ENCODE measurements at regions not wholly inside any gene's neighbourhood (a gene's known extent, or its start where the extent isn't known, plus 50 kb on each side); places are given as distances from the start of the nearest gene placed in this dataset.

DNA sequence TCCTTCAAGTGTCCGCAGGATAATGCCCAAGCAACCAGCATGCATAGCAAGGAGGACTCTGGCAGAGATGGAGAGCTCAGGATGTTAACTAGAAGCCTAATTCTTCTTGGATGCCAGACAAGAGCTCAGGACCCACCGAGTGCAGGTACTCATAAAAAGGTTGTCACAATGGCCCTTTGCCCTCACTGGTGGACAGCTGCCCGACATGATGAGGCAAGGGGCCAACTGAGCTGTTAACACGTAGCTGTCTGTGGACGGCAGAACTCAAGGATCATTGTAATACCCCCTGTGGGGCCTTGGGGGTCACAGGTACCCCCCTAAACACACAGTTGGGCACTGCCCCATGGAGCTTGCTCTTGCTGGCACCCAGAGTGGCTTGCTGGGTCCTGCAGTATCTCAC, 393.7 kb downstream of the PIK3C3 start:
- H3K9ac ChIP-seq (ENCODE audit: low read depth, low read length, poor library complexity, severe bottlenecking), result no peak overlapping the region
- H3K36me3 ChIP-seq (ENCODE audit: insufficient read depth, low read length), result no peaks in the 10 kb centered on the region
- no peak overlapping the region for H3K4me3 ChIP-seq (ENCODE audit: low read length, poor library complexity, severe bottlenecking)
- H3K9me2 ChIP-seq (replicated peaks; ENCODE audit: low read depth, low read length), result no peaks in the 10 kb centered on the region
- H3K27me3 ChIP-seq (ENCODE audit: insufficient read depth, low read length, poor library complexity, severe bottlenecking), result no peaks in the 10 kb centered on the region
- no peaks in the 10 kb centered on the region for H4K20me1 ChIP-seq (ENCODE audit: insufficient read depth, low read length, poor library complexity, severe bottlenecking)
- H3F3A ChIP-seq (ENCODE audit: low read depth), result no peaks in the 10 kb centered on the region
- H2AFZ ChIP-seq (ENCODE audit: low read length), result no peak overlapping the region
- no peaks in the 10 kb centered on the region for H3K79me2 ChIP-seq (ENCODE audit: insufficient read depth, low read length)
- no peak overlapping the region for H3K4me2 ChIP-seq (ENCODE audit: low read depth, low read length, poor library complexity, severe bottlenecking)
- H3K4me1 ChIP-seq (ENCODE audit: insufficient read depth, low read length, poor library complexity, severe bottlenecking), result no peaks in the 10 kb centered on the region
- H3K9me3 ChIP-seq (ENCODE audit: insufficient read depth, low read depth, low read length), result no peaks in the 10 kb centered on the region
- no peak for TF ChIP-seq EZH2phosphoT487 (IDR thresholded peaks at IDR 0.05; ENCODE audit: borderline replicate concordance)

- Histone ChIP-seq H3K27me3 (ENCODE audit: insufficient read depth, low read length, poor library complexity, severe bottlenecking) (no peaks in the 10 kb centered on the region), H4K20me1 (ENCODE audit: insufficient read depth, low read length, poor library complexity, severe bottlenecking) (no peaks in the 10 kb centered on the region), H3F3A (ENCODE audit: low read depth) (no peaks in the 10 kb centered on the region), H3K4me2 (ENCODE audit: low read depth, low read length, poor library complexity, severe bottlenecking) (no peak overlapping the region), H3K36me3 (ENCODE audit: insufficient read depth, low read length) (no peaks in the 10 kb centered on the region), H3K9me2 (replicated peaks; ENCODE audit: low read depth, low read length) (no peaks in the 10 kb centered on the region), H2AFZ (ENCODE audit: low read length) (no peak overlapping the region), H3K9ac (ENCODE audit: low read depth, low read length, poor library complexity, severe bottlenecking) (no peak overlapping the region), H3K4me3 (ENCODE audit: low read length, poor library complexity, severe bottlenecking) (no peak overlapping the region), H3K4me1 (ENCODE audit: insufficient read depth, low read length, poor library complexity, severe bottlenecking) (no peaks in the 10 kb centered on the region), H3K9me3 (ENCODE audit: insufficient read depth, low read depth, low read length) (no peaks in the 10 kb centered on the region), H3K79me2 (ENCODE audit: insufficient read depth, low read length) (no peaks in the 10 kb centered on the region)
- TF ChIP-seq CTCF (conservative IDR thresholded peaks at IDR 0.05; ENCODE audit: low read length) (no peak), EZH2phosphoT487 (IDR thresholded peaks at IDR 0.05; ENCODE audit: borderline replicate concordance) (no peak)
Measured at GRCh38 chr18:42351455-42351854, 396.4 kb downstream of the PIK3C3 start.

DNA sequence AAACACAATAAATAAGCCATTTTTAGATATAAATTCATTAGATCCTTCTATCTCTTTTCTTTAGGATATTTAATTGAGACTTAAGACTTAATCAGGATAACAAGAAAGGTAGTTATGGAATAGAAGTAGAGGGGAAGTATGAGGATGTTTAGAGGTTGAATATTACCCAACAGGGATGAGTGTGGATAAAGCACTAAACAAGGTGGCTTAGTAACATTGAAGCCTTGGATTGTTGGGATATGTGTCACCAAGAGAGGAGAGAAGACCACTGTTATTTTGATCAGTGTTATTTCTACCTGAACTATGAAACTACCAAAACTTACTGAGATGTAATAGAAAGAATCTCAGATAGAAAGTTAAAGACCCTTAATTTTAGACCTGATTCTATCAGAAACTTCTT, 405.7 kb downstream of the PIK3C3 start:
- Histone ChIP-seq H3K36me3 (ENCODE audit: insufficient read depth, low read length) (no peaks in the 10 kb centered on the region), H2AFZ (ENCODE audit: low read length) (no peak overlapping the region), H3F3A (ENCODE audit: low read depth) (no peaks in the 10 kb centered on the region), H3K9me2 (replicated peaks; ENCODE audit: low read depth, low read length) (no peaks in the 10 kb centered on the region), H3K9me3 (ENCODE audit: insufficient read depth, low read depth, low read length) (no peaks in the 10 kb centered on the region), H3K79me2 (ENCODE audit: insufficient read depth, low read length) (no peaks in the 10 kb centered on the region), H4K20me1 (ENCODE audit: insufficient read depth, low read length, poor library complexity, severe bottlenecking) (no peaks in the 10 kb centered on the region), H3K27me3 (ENCODE audit: insufficient read depth, low read length, poor library complexity, severe bottlenecking) (no peaks in the 10 kb centered on the region), H3K4me3 (ENCODE audit: low read length, poor library complexity, severe bottlenecking) (no peak overlapping the region), H3K4me2 (ENCODE audit: low read depth, low read length, poor library complexity, severe bottlenecking) (no peak overlapping the region), H3K4me1 (ENCODE audit: insufficient read depth, low read length, poor library complexity, severe bottlenecking) (no peaks in the 10 kb centered on the region), H3K9ac (ENCODE audit: low read depth, low read length, poor library complexity, severe bottlenecking) (no peak overlapping the region)
- no peak for TF ChIP-seq EZH2phosphoT487 (IDR thresholded peaks at IDR 0.05; ENCODE audit: borderline replicate concordance)
- TF ChIP-seq CTCF (conservative IDR thresholded peaks at IDR 0.05; ENCODE audit: low read length), result no peak
